K562 (cell line): ENCODE measurements at regions not wholly inside any gene's neighbourhood (a gene's known extent, or its start where the extent isn't known, plus 50 kb on each side); places are given as distances from the start of the nearest gene placed in this dataset.

Source experiments
- ATAC-seq: fragments of 200-7000 bp; cut with Tn5 transposase; 3 replicates; pipeline ENCODE4 v1.9.1; 2020; ENCODE audit warnings: moderate library complexity
- BruUV-seq: library from RNA; stranded (reverse); fragments of 400-500 nt; replicated peaks from 2 replicates; lab custom pipeline; 2021; lab: Mats Ljungman, UMichigan
- CTCF ChIA-PET: fragments of 300-600 bp; formaldehyde crosslinking; extraction: SDS; loops from one replicate; lab custom pipeline; 2021; ENCODE audit warnings: low intra/inter-chr PET ratio; lab: Yijun Ruan, JAX
- POLR2A ChIA-PET: fragments of 300-600, 350-650 bp; sonication (Branson Sonifier 250); formaldehyde crosslinking; extraction: SDS; loops from one replicate; lab custom pipeline; 2021; ENCODE audit warnings: antibody characterized with exemption, inconsistent platforms; lab: Yijun Ruan, JAX
- DNase-seq, 4 experiments: peaks; one replicate each; pipeline versions ENCODE4 v3.0.0 to v3.0.0-alpha.2; 2011 to 2018; ENCODE audit warnings: low spot score in 3 of 4, mixed read lengths in 3 of 4; ENCODE audit errors: extremely low read depth in 1 of 4
- FAIRE-seq: peaks from 2 replicates; lab custom pipeline; 2011; peaks lifted over from hg19 to GRCh38; lab: Jason Lieb, UNC
- H2AFZ ChIP-seq: 2 replicates; pipeline ENCODE4 v1.6.0; 2011; ENCODE audit warnings: low read depth, low read length, control low read depth, inconsistent platforms
- H3K27ac ChIP-seq: fragments of 200-600 bp; 3 replicates; pipeline ENCODE4 v1.8.0; 2011; ENCODE audit warnings: low read depth, mild to moderate bottlenecking, control low read depth, inconsistent platforms, low read length, moderate library complexity, mixed read lengths; ENCODE audit errors: extremely low read depth
- H3K27me3 ChIP-seq, 2 experiments: fragments of 300-600 bp in 1 of 2; 2 replicates in 1 of 2; 3 replicates in 1 of 2; pipeline versions ENCODE4 v1.6.0 to v1.8.0; 2011; ENCODE audit warnings: inconsistent platforms in 2 of 2, low read length in 2 of 2, mild to moderate bottlenecking in 1 of 2, mixed read lengths in 1 of 2, moderate library complexity in 1 of 2; ENCODE audit not compliant: control insufficient read depth in 2 of 2, insufficient read depth in 2 of 2
- H3K36me3 ChIP-seq: fragments of 300-600 bp; 3 replicates; pipeline ENCODE4 v1.8.0; 2011; ENCODE audit warnings: mild to moderate bottlenecking, low read length, inconsistent platforms; ENCODE audit not compliant: control insufficient read depth, insufficient read depth
- H3K4me1 ChIP-seq, 2 experiments: fragments of 200-600 bp in 1 of 2; replicated peaks in 1 of 2; 2 replicates in 1 of 2; 3 replicates in 1 of 2; pipeline versions ENCODE4 v1.5.1 to v1.8.0; 2011; ENCODE audit warnings: inconsistent platforms in 2 of 2, low read length in 2 of 2, mild to moderate bottlenecking in 1 of 2, mixed read lengths in 1 of 2, moderate library complexity in 1 of 2; ENCODE audit not compliant: control insufficient read depth in 2 of 2, insufficient read depth in 2 of 2
- H3K4me2 ChIP-seq: 2 replicates; pipeline ENCODE4 v1.6.1; 2011; ENCODE audit warnings: low read length, control low read depth, inconsistent platforms, mixed read lengths; ENCODE audit not compliant: insufficient read depth
- H3K4me3 ChIP-seq: fragments of 200-600 bp; sonication (generic), shearing (Covaris generic); 2 replicates; pipeline ENCODE4 v1.5.1; 2016; ENCODE audit warnings: control low read depth, inconsistent platforms
- H3K79me2 ChIP-seq: fragments of 200-600 bp; 3 replicates; pipeline ENCODE4 v1.8.0; 2011; ENCODE audit warnings: low read length, inconsistent platforms; ENCODE audit not compliant: control insufficient read depth, insufficient read depth
- H3K9ac ChIP-seq, 2 experiments: 2 replicates each; pipeline versions ENCODE4 v1.6.0 to v1.6.1; 2011; ENCODE audit warnings: low read depth in 2 of 2, low read length in 2 of 2, control low read depth in 1 of 2, inconsistent platforms in 1 of 2, mild to moderate bottlenecking in 1 of 2, mixed read lengths in 1 of 2; ENCODE audit not compliant: insufficient read depth in 1 of 2
- H3K9me1 ChIP-seq: one replicate; pipeline ENCODE4 v1.6.0; 2011; ENCODE audit warnings: inconsistent platforms, mild to moderate bottlenecking, low read length, moderate library complexity; ENCODE audit not compliant: control insufficient read depth, insufficient read depth
- H3K9me3 ChIP-seq: replicated peaks from 2 replicates; pipeline ENCODE4 v1.5.1; 2011; ENCODE audit warnings: low read depth, low read length, inconsistent platforms; ENCODE audit not compliant: control insufficient read depth, insufficient read depth
- H4K20me1 ChIP-seq: replicated peaks from 2 replicates; pipeline ENCODE4 v1.6.1; 2011; ENCODE audit warnings: low read length, inconsistent platforms, mixed read lengths; ENCODE audit not compliant: control insufficient read depth, insufficient read depth
- COPS2 ChIP-seq: fragments of 450-650 bp; conservative IDR thresholded peaks from 2 replicates; pipeline ENCODE4 v1.6.1; 2016; ENCODE audit warnings: mild to moderate bottlenecking, moderate library complexity
- E2F5 ChIP-seq: sonication (generic); formaldehyde crosslinking; IDR thresholded peaks from 2 replicates; pipeline ENCODE4 v1.8.0; 2022; ENCODE audit warnings: mild to moderate bottlenecking, missing genetic modification reagents
- ETV1 ChIP-seq: fragments of 450-650 bp; conservative IDR thresholded peaks from 2 replicates; pipeline ENCODE4 v1.6.1; 2016; ENCODE audit warnings: missing genetic modification characterization, control low read depth, low read depth, missing compliant biosample characterization
- GTF2A2 ChIP-seq: IDR thresholded peaks from 2 replicates; pipeline ENCODE4 v1.6.1; 2016; ENCODE audit warnings: mild to moderate bottlenecking, missing genetic modification characterization, missing compliant biosample characterization
- KAT2B ChIP-seq: IDR thresholded peaks from one replicate; pipeline ENCODE4 v1.6.1; 2012; ENCODE audit warnings: low read depth, mild to moderate bottlenecking, control low read depth, inconsistent platforms, low read length, moderate library complexity
- LEF1 ChIP-seq: fragments of 450-650 bp; IDR thresholded peaks from 2 replicates; pipeline ENCODE4 v1.6.1; 2016; ENCODE audit warnings: mild to moderate bottlenecking
- MCM5 ChIP-seq: fragments of 450-650 bp; IDR thresholded peaks from 2 replicates; pipeline ENCODE4 v1.6.1; 2016; ENCODE audit warnings: low read depth
- MXI1 ChIP-seq: IDR thresholded peaks from 2 replicates; pipeline ENCODE4 v1.6.1; 2011; ENCODE audit warnings: low read depth, mild to moderate bottlenecking, improper control_type of control experiment, low read length
- NCOR1 ChIP-seq: fragments of 450-650 bp; IDR thresholded peaks from 2 replicates; pipeline ENCODE4 v1.6.1; 2016; ENCODE audit warnings: mild to moderate bottlenecking, moderate library complexity
- NONO ChIP-seq, 2 experiments: fragments of 200-400 bp in 1 of 2; fragments of 450-650 bp in 1 of 2; formaldehyde crosslinking in 1 of 2; IDR thresholded peaks; 2 replicates each; pipeline ENCODE4 v1.6.1; 2017; ENCODE audit warnings: low read depth in 2 of 2, mild to moderate bottlenecking in 2 of 2, moderate library complexity in 2 of 2, low read length in 1 of 2
- SMAD3 ChIP-seq: fragments of 450-650 bp; formaldehyde crosslinking; conservative IDR thresholded peaks from 2 replicates; pipeline ENCODE4 v1.4.0; 2020; ENCODE audit warnings: mild to moderate bottlenecking
- SMARCB1 ChIP-seq: IDR thresholded peaks from 2 replicates; pipeline ENCODE4 v1.6.1; 2011; ENCODE audit warnings: improper control_type of control experiment, low read depth; ENCODE audit not compliant: insufficient read length
- ZBTB43 ChIP-seq: sonication (generic); formaldehyde crosslinking; IDR thresholded peaks from 2 replicates; pipeline ENCODE4 v1.8.0; 2023; ENCODE audit warnings: mild to moderate bottlenecking, missing genetic modification reagents
- ZKSCAN1 ChIP-seq: fragments of 150-350 bp; IDR thresholded peaks from 2 replicates; pipeline ENCODE4 v1.6.1; 2016; ENCODE audit warnings: low read depth, low read length
- ZKSCAN3 ChIP-seq: fragments of 250-450 bp; sonication (Bioruptor Pico); IDR thresholded peaks from 2 replicates; pipeline ENCODE4 v1.4.0; 2020
- ZNF175 ChIP-seq: fragments of 200-800 bp; sonication (Bioruptor generic); IDR thresholded peaks from 2 replicates; pipeline ENCODE4 v1.6.1; 2016; ENCODE audit warnings: low read depth, mild to moderate bottlenecking, missing genetic modification characterization, missing compliant biosample characterization
- ZNF239 ChIP-seq: fragments of 250-450 bp; sonication (Bioruptor Pico); IDR thresholded peaks from 2 replicates; pipeline ENCODE4 v1.4.0; 2020; ENCODE audit warnings: mild to moderate bottlenecking
- ZNF717 ChIP-seq: fragments of 250-450 bp; sonication (Bioruptor Pico); IDR thresholded peaks from 2 replicates; pipeline ENCODE4 v1.5.0; 2021
- ZNF75A ChIP-seq: fragments of 450-650 bp; formaldehyde crosslinking; IDR thresholded peaks from 2 replicates; pipeline ENCODE4 v1.4.0; 2020; ENCODE audit warnings: mild to moderate bottlenecking
- WGBS: fragments of 100-300 bp; shearing (Covaris generic); methylation state at CpG from one replicate; pipeline ENCODE4 v1.1.6; 2016; ENCODE audit warnings: low coverage, mixed read lengths; ENCODE audit not compliant: insufficient coverage; ENCODE audit errors: missing lambda C conversion rate; 5-methylcytosine and 5-hydroxymethylcytosine counted together
- in situ Hi-C: fragments of 300-500 bp; cut with MboI; formaldehyde crosslinking; loops from 4 replicates; pipeline ENCODE4 v1.15.0; 2018; ENCODE audit warnings: inconsistent platforms, mixed read lengths
- intact Hi-C: fragments of 100-400 bp; cut with micrococcal nuclease; formaldehyde crosslinking; loops from 2 replicates; pipeline ENCODE4 v1.14.2; 2022

- Histone ChIP-seq H2AFZ (no peak overlapping the region), H3K36me3 (no peaks in the 10 kb centered on the region), H4K20me1 (no peaks in the 10 kb centered on the region), H3K79me2 (no peaks in the 10 kb centered on the region), H3K4me2 (no peak overlapping the region), H3K9me3 (no peaks in the 10 kb centered on the region), H3K4me3 (no peak overlapping the region), H3K4me1 (no peaks in the 10 kb centered on the region), H3K27ac (no peak overlapping the region), H3K9ac (no peak overlapping the region), H3K9me1 (no peaks in the 10 kb centered on the region), H3K27me3 (no peaks in the 10 kb centered on the region)
- FAIRE-seq (no peak), ATAC-seq (no peak), DNase-seq (no peak)
- ChIA-PET POLR2A (no interaction called here), CTCF (no interaction called here)
- TF ChIP-seq LEF1, result no peak
- no peak for TF ChIP-seq ZKSCAN1
- no peak for TF ChIP-seq KAT2B
- no peak for TF ChIP-seq SMAD3
- TF ChIP-seq NCOR1, result no peak
- no peak for TF ChIP-seq NONO (IDR thresholded peaks at IDR 0.05; ENCODE audit: low read depth in 2 of 2, low read length in 1 of 2)
- no peak for TF ChIP-seq ZNF239 (CRISPR knock-in tag)
- TF ChIP-seq ZBTB43 (CRISPR knock-in tag), result no peak
- no peak for TF ChIP-seq E2F5 (CRISPR knock-in tag)
- TF ChIP-seq ETV1, result no peak
- TF ChIP-seq GTF2A2 (tag), result no peak
- TF ChIP-seq ZNF75A (CRISPR knock-in tag), result no peak
- no peak for TF ChIP-seq MCM5
- no peak for TF ChIP-seq ZNF175
- no peak for TF ChIP-seq MXI1
- TF ChIP-seq ZNF717 (CRISPR knock-in tag), result no peak
- no peak for TF ChIP-seq SMARCB1
- no peak for TF ChIP-seq ZKSCAN3 (CRISPR knock-in tag)
- TF ChIP-seq COPS2, result no peak
- BruUV-seq, result no TSS peak
- intact Hi-C loops (no loop called here), in situ Hi-C loops (no loop called here)
- 0% methylated on average over 1 of the region's 1 CpG for WGBS
These were observed 133.2 kb upstream of the HS3ST3A1 start for GRCh38 chr17:13734880-13735279.
